Osteocyte (in vitro differentiated cells): ENCODE measurements at regions not wholly inside any gene's neighbourhood (a gene's known extent, or its start where the extent isn't known, plus 50 kb on each side); places are given as distances from the start of the nearest gene placed in this dataset.

Source experiments
- DNase-seq: peaks from one replicate; pipeline ENCODE4 v3.0.0; 2021; ENCODE audit warnings: mixed read lengths; ENCODE audit not compliant: unreplicated experiment; ENCODE audit errors: extremely low spot score
- H3K27ac Mint-ChIP-seq: one replicate; pipeline ENCODE4 v1.8.0; 2021; ENCODE audit warnings: mild to moderate bottlenecking, mixed read lengths; ENCODE audit not compliant: unreplicated experiment
- H3K27me3 Mint-ChIP-seq: one replicate; pipeline ENCODE4 v1.8.0; 2021; ENCODE audit warnings: mixed read lengths; ENCODE audit not compliant: unreplicated experiment
- H3K36me3 Mint-ChIP-seq: one replicate; pipeline ENCODE4 v1.8.0; 2021; ENCODE audit warnings: mixed read lengths; ENCODE audit not compliant: unreplicated experiment
- H3K4me1 Mint-ChIP-seq: one replicate; pipeline ENCODE4 v1.8.0; 2021; ENCODE audit warnings: mixed read lengths; ENCODE audit not compliant: unreplicated experiment
- H3K4me3 Mint-ChIP-seq: one replicate; pipeline ENCODE4 v1.8.0; 2021; ENCODE audit warnings: mild to moderate bottlenecking, moderate library complexity, mixed read lengths; ENCODE audit not compliant: unreplicated experiment
- H3K9me3 Mint-ChIP-seq: one replicate; pipeline ENCODE4 v1.8.0; 2021; ENCODE audit warnings: mixed read lengths; ENCODE audit not compliant: unreplicated experiment
- CTCF ChIP-seq: fragments of 200-600 bp; sonication (generic); IDR thresholded peaks from 2 replicates; pipeline ENCODE4 v1.5.0; 2021; ENCODE audit warnings: antibody characterized with exemption, mild to moderate bottlenecking, moderate library complexity

- Mint-ChIP-seq H3K36me3 (no peaks in the 10 kb centered on the region), H3K9me3 (peaks cover 17% of the 10 kb centered on the region), H3K27ac (no peak overlapping the region), H3K27me3 (no peaks in the 10 kb centered on the region), H3K4me1 (peaks cover 4% of the 10 kb centered on the region), H3K4me3 (no peak overlapping the region)
- no peak for TF ChIP-seq CTCF
- DNase-seq: no peak
Measured at GRCh38 chr2:128726236-128726635, 407.6 kb upstream of the HS6ST1 start.

GRCh38 chr2:128726911-128727310 lies 408.2 kb upstream of the HS6ST1 start:
- Mint-ChIP-seq H3K36me3 (no peaks in the 10 kb centered on the region), H3K9me3 (peaks cover 17% of the 10 kb centered on the region), H3K27ac (no peak overlapping the region), H3K27me3 (no peaks in the 10 kb centered on the region), H3K4me3 (no peak overlapping the region), H3K4me1 (peaks cover 4% of the 10 kb centered on the region)
- no peak for TF ChIP-seq CTCF
- DNase-seq: no peak

- TF ChIP-seq CTCF: no peak
- no peaks in the 10 kb centered on the region for H3K36me3 Mint-ChIP-seq
- peaks cover 17% of the 10 kb centered on the region for H3K9me3 Mint-ChIP-seq
- no peak overlapping the region for H3K27ac Mint-ChIP-seq
- H3K4me1 Mint-ChIP-seq: peaks cover 4% of the 10 kb centered on the region
- DNase-seq: no peak
- H3K27me3 Mint-ChIP-seq: no peaks in the 10 kb centered on the region
- no peak overlapping the region for H3K4me3 Mint-ChIP-seq
Measured at GRCh38 chr2:128727404-128727803, 408.7 kb upstream of the HS6ST1 start.

GRCh38 chr2:128727914-128728313 lies 409.2 kb upstream of the HS6ST1 start:
- H3K4me3 Mint-ChIP-seq: no peak overlapping the region
- H3K9me3 Mint-ChIP-seq: peaks cover 17% of the 10 kb centered on the region
- TF ChIP-seq CTCF: no peak
- H3K27me3 Mint-ChIP-seq: no peaks in the 10 kb centered on the region
- no peak overlapping the region for H3K27ac Mint-ChIP-seq
- peaks cover 6% of the 10 kb centered on the region for H3K4me1 Mint-ChIP-seq
- no peaks in the 10 kb centered on the region for H3K36me3 Mint-ChIP-seq
- DNase-seq: no peak

- H3K4me3 Mint-ChIP-seq: no peak overlapping the region
- H3K4me1 Mint-ChIP-seq: peaks cover 18% of the 10 kb centered on the region
- DNase-seq: no peak
- no peak overlapping the region for H3K27ac Mint-ChIP-seq
- TF ChIP-seq CTCF: no peak
- no peaks in the 10 kb centered on the region for H3K27me3 Mint-ChIP-seq
- H3K9me3 Mint-ChIP-seq: peaks cover 17% of the 10 kb centered on the region
- no peaks in the 10 kb centered on the region for H3K36me3 Mint-ChIP-seq
Measured at GRCh38 chr2:128729051-128729450, 410.4 kb upstream of the HS6ST1 start.
